Colonic mucosa (tissue), 4 donors: ENCODE measurements at regions not wholly inside any gene's neighbourhood (a gene's known extent, or its start where the extent isn't known, plus 50 kb on each side); places are given as distances from the start of the nearest gene placed in this dataset.

Experiments
- DNase-seq: peaks from one replicate; pipeline ENCODE4 v3.0.0-alpha.2; 2020
- H3K27ac ChIP-seq: fragments of 200-600 bp; one replicate; pipeline ENCODE4 v1.8.0; 2021
- H3K27me3 ChIP-seq: fragments of 200-600 bp; one replicate; pipeline ENCODE4 v1.8.0; 2021
- H3K36me3 ChIP-seq: fragments of 200-600 bp; one replicate; pipeline ENCODE4 v1.8.0; 2021
- H3K4me1 ChIP-seq: fragments of 200-600 bp; one replicate; pipeline ENCODE4 v1.8.0; 2021; ENCODE audit warnings: mild to moderate bottlenecking
- H3K4me3 ChIP-seq: fragments of 200-600 bp; one replicate; pipeline ENCODE4 v1.8.0; 2021
- H3K9ac ChIP-seq, 2 donors: one replicate each; pipeline ENCODE4 v1.7.0; 2013; ENCODE audit warnings: control low read depth in 2 of 2, low read depth in 2 of 2, low read length in 2 of 2
- H3K9me3 ChIP-seq: fragments of 200-600 bp; one replicate; pipeline ENCODE4 v1.8.0; 2021
- CTCF ChIP-seq: fragments of 200-600 bp; IDR thresholded peaks from one replicate; pipeline ENCODE4 v1.8.0; 2022; ENCODE audit warnings: antibody characterized with exemption, mild to moderate bottlenecking
- intact Hi-C: fragments of 100-400 bp; cut with DNase I; formaldehyde crosslinking; loops from one replicate; pipeline ENCODE4 v1.14.1; 2022
- donor health status: healthy.
- donor health status: DM: no; HTN: no; CAD: no.
- donor health status: DM: no; HTN: no; CAD: no.

GRCh38 chr4:180148737-180149136 lies 2094.5 kb upstream of the TENM3 start:
- no peaks in the 10 kb centered on the region for H3K36me3 ChIP-seq

GRCh38 chr4:180150818-180151217 lies 2092.4 kb upstream of the TENM3 start:
- Histone ChIP-seq H3K9ac (no peak overlapping the region), H3K27ac (no peak overlapping the region), H3K4me3 (no peak overlapping the region), H3K36me3 (no peaks in the 10 kb centered on the region), H3K9me3 (no peaks in the 10 kb centered on the region), H3K4me1 (no peaks in the 10 kb centered on the region), H3K27me3 (no peaks in the 10 kb centered on the region)
- intact Hi-C loops, result no loop called here
- no peak for TF ChIP-seq CTCF
- DNase-seq, result no peak

More at GRCh38 chr4:180148737-180149136, 2094.5 kb upstream of the TENM3 start:
- no peaks in the 10 kb centered on the region for H3K27me3 ChIP-seq
- no peaks in the 10 kb centered on the region for H3K4me1 ChIP-seq
- no peak for TF ChIP-seq CTCF
- intact Hi-C loops, result no loop called here
- H3K4me3 ChIP-seq, result no peak overlapping the region
- H3K27ac ChIP-seq, result no peak overlapping the region
- DNase-seq, result no peak
- H3K9ac ChIP-seq, result no peak overlapping the region
- no peaks in the 10 kb centered on the region for H3K9me3 ChIP-seq

GRCh38 chr4:180152831-180153230 lies 2090.4 kb upstream of the TENM3 start:
- H3K36me3 ChIP-seq, result no peaks in the 10 kb centered on the region
- DNase-seq, result no peak
- no peak overlapping the region for H3K4me3 ChIP-seq
- no peak for TF ChIP-seq CTCF
- no peaks in the 10 kb centered on the region for H3K4me1 ChIP-seq
- H3K9ac ChIP-seq, result no peak overlapping the region
- intact Hi-C loops, result no loop called here
- H3K27me3 ChIP-seq, result no peaks in the 10 kb centered on the region
- no peak overlapping the region for H3K27ac ChIP-seq
- no peaks in the 10 kb centered on the region for H3K9me3 ChIP-seq

GRCh38 chr4:180153587-180153986 lies 2089.6 kb upstream of the TENM3 start:
- Histone ChIP-seq H3K9ac (no peak overlapping the region), H3K36me3 (no peaks in the 10 kb centered on the region), H3K4me3 (no peak overlapping the region), H3K27me3 (no peaks in the 10 kb centered on the region), H3K4me1 (no peaks in the 10 kb centered on the region), H3K27ac (no peak overlapping the region), H3K9me3 (no peaks in the 10 kb centered on the region)
- intact Hi-C loops, result no loop called here
- no peak for DNase-seq
- TF ChIP-seq CTCF, result no peak

- H3K36me3 ChIP-seq, result no peaks in the 10 kb centered on the region
- no peaks in the 10 kb centered on the region for H3K27me3 ChIP-seq
- H3K27ac ChIP-seq, result no peak overlapping the region
- no peaks in the 10 kb centered on the region for H3K9me3 ChIP-seq
- H3K4me1 ChIP-seq, result no peaks in the 10 kb centered on the region
- H3K9ac ChIP-seq, result no peak overlapping the region
- H3K4me3 ChIP-seq, result no peak overlapping the region
- TF ChIP-seq CTCF, result no peak
- intact Hi-C loops, result no loop called here
- DNase-seq, result no peak
Measured at GRCh38 chr4:180156684-180157083, 2086.5 kb upstream of the TENM3 start.
